MCF 10A (cell line): ENCODE measurements at regions not wholly inside any gene's neighbourhood (a gene's known extent, or its start where the extent isn't known, plus 50 kb on each side); places are given as distances from the start of the nearest gene placed in this dataset.

Experiments
- BruUV-seq: library from RNA; stranded (reverse); fragments of 400-500 nt; replicated peaks from 2 replicates; lab custom pipeline; 2021; lab: Mats Ljungman, UMichigan
- CTCF ChIA-PET: fragments of 300-600 bp; sonication (Branson Sonifier 250); formaldehyde crosslinking; extraction: SDS; loops from one replicate; lab custom pipeline; 2021; ENCODE audit warnings: antibody characterized with exemption, inconsistent platforms; lab: Yijun Ruan, JAX
- POLR2A ChIA-PET: fragments of 300-600, 350-650 bp; sonication (Branson Sonifier 250); formaldehyde crosslinking; extraction: SDS; loops from one replicate; lab custom pipeline; 2020; ENCODE audit warnings: antibody characterized with exemption, inconsistent platforms; lab: Yijun Ruan, JAX
- DNase-seq: peaks from one replicate; pipeline ENCODE4 v3.0.0-alpha.2; 2018; ENCODE audit not compliant: unreplicated experiment
- H3K27ac Mint-ChIP-seq: one replicate; pipeline ENCODE4 v1.8.0; 2022; ENCODE audit warnings: mild to moderate bottlenecking, low read depth, mixed read lengths; ENCODE audit not compliant: unreplicated experiment
- H3K27me3 Mint-ChIP-seq: one replicate; pipeline ENCODE4 v1.8.0; 2022; ENCODE audit warnings: mixed read lengths; ENCODE audit not compliant: insufficient read depth, unreplicated experiment
- H3K36me3 Mint-ChIP-seq: one replicate; pipeline ENCODE4 v1.8.0; 2022; ENCODE audit warnings: mild to moderate bottlenecking, moderate library complexity, mixed read lengths; ENCODE audit not compliant: insufficient read depth, unreplicated experiment
- H3K4me1 Mint-ChIP-seq: one replicate; pipeline ENCODE4 v1.8.0; 2022; ENCODE audit warnings: mixed read lengths; ENCODE audit not compliant: insufficient read depth, unreplicated experiment
- H3K4me3 Mint-ChIP-seq: one replicate; pipeline ENCODE4 v1.8.0; 2022; ENCODE audit warnings: mild to moderate bottlenecking, moderate library complexity, mixed read lengths; ENCODE audit not compliant: unreplicated experiment
- H3K9me3 Mint-ChIP-seq: one replicate; pipeline ENCODE4 v1.8.0; 2022; ENCODE audit warnings: mixed read lengths; ENCODE audit not compliant: unreplicated experiment
- CTCF ChIP-seq: fragments of 200-600 bp; IDR thresholded peaks from one replicate; pipeline ENCODE4 v1.8.0; 2022; ENCODE audit warnings: antibody characterized with exemption, mild to moderate bottlenecking; ENCODE audit not compliant: unreplicated experiment
- intact Hi-C: fragments of 100-400 bp; cut with micrococcal nuclease; formaldehyde crosslinking; loops from 2 replicates; pipeline ENCODE4 v1.14.1; 2022

- DNase-seq: no peak
- Mint-ChIP-seq H3K36me3 (no peaks in the 10 kb centered on the region), H3K4me3 (no peak overlapping the region), H3K4me1 (no peaks in the 10 kb centered on the region), H3K9me3 (peaks cover 6% of the 10 kb centered on the region), H3K27me3 (no peaks in the 10 kb centered on the region), H3K27ac (no peak overlapping the region)
- TF ChIP-seq CTCF: no peak
- ChIA-PET POLR2A (no interaction called here), CTCF (no interaction called here)
- intact Hi-C loops: no loop called here
- no TSS peak for BruUV-seq
Measured at GRCh38 chr1:191414981-191415640, 743.2 kb upstream of the RGS18 start.

- ChIA-PET CTCF (interaction anchor here (0.6 kb wide), 1 partner anchor 30 kb away, joined by 3 read pairs; no protein-coding TSS in a partner anchor), POLR2A (interaction anchor here (0.6 kb wide), 1 partner anchor 165 kb away, joined by 3 read pairs; no protein-coding TSS in a partner anchor)
- no peaks in the 10 kb centered on the region for H3K4me1 Mint-ChIP-seq
- no peak overlapping the region for H3K27ac Mint-ChIP-seq
- H3K9me3 Mint-ChIP-seq: no peaks in the 10 kb centered on the region
- no peaks in the 10 kb centered on the region for H3K27me3 Mint-ChIP-seq
- intact Hi-C loops: no loop called here
- TF ChIP-seq CTCF: no peak
- DNase-seq: no peak
- H3K4me3 Mint-ChIP-seq: no peak overlapping the region
- no peaks in the 10 kb centered on the region for H3K36me3 Mint-ChIP-seq
- no TSS peak for BruUV-seq
Measured at GRCh38 chr1:191419842-191420241, 738.4 kb upstream of the RGS18 start.

- Mint-ChIP-seq H3K9me3 (no peaks in the 10 kb centered on the region), H3K27me3 (no peaks in the 10 kb centered on the region), H3K36me3 (no peaks in the 10 kb centered on the region), H3K4me3 (no peak overlapping the region), H3K27ac (no peak overlapping the region), H3K4me1 (no peaks in the 10 kb centered on the region)
- no TSS peak for BruUV-seq
- POLR2A ChIA-PET: no interaction called here
- no peak for DNase-seq
- CTCF ChIA-PET: no interaction called here
- intact Hi-C loops: no loop called here
- no peak for TF ChIP-seq CTCF
Measured at GRCh38 chr1:191427593-191427992, 730.7 kb upstream of the RGS18 start.

GRCh38 chr1:191432817-191433216, 725.4 kb upstream of the RGS18 start:
- Mint-ChIP-seq H3K4me3 (no peak overlapping the region), H3K4me1 (no peaks in the 10 kb centered on the region), H3K36me3 (no peaks in the 10 kb centered on the region), H3K27ac (no peak overlapping the region), H3K27me3 (no peaks in the 10 kb centered on the region), H3K9me3 (peaks cover 7% of the 10 kb centered on the region)
- POLR2A ChIA-PET: no interaction called here
- DNase-seq: no peak
- intact Hi-C loops: no loop called here
- CTCF ChIA-PET: no interaction called here
- no TSS peak for BruUV-seq
- no peak for TF ChIP-seq CTCF
